NCI-H2107 (cell line): ENCODE measurements at regions not wholly inside any gene's neighbourhood (a gene's known extent, or its start where the extent isn't known, plus 50 kb on each side); places are given as distances from the start of the nearest gene placed in this dataset.
A peak's percentile ranks its signal among the peaks of the same experiment; 100 is the strongest.
"Not testable (repeated sequence)": the region's sequence is repeated elsewhere in the genome, so short reads cannot be mapped to it uniquely, and the experiment has no call there.

Experiments used
- DNase-seq: peaks from one replicate; lab custom pipeline; 2025; lab: John Stamatoyannopoulos, UW

DNA sequence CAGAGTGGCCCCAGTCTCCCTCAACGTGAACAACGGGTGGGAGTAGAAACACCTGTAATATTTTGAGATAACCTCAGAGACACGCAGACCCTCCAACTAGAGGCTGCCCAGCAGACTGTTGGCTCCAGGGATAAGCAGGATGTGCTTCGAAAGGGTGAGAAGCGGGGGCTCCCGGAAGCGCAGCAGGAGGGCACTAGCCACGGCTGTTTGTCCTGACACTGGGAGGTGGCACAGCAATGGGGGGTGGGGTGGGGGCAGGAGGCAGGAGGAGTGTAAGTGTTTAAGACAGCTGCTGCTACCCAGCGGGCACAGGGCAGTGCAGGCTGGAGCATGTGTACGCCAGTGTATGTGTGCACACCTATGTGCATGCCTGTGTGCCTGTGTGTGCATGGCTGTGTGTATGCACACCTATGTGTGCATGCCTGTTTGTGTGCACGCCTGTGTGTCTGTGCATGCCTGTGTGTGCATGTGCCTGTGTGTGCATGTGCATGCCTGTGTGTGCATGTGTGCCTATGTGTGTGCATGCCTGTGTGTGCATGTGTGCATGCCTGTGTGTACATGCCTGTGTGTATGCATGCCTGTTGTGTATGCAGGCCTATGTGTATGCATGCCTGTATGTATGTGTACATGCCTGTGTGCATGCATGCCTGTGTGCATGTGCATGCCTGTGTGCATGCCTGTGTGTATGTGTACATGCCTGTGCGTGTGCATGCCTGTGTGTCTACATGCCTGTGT is 154.7 kb downstream of the SHANK2 start:
- DNase-seq = no peak

DNA sequence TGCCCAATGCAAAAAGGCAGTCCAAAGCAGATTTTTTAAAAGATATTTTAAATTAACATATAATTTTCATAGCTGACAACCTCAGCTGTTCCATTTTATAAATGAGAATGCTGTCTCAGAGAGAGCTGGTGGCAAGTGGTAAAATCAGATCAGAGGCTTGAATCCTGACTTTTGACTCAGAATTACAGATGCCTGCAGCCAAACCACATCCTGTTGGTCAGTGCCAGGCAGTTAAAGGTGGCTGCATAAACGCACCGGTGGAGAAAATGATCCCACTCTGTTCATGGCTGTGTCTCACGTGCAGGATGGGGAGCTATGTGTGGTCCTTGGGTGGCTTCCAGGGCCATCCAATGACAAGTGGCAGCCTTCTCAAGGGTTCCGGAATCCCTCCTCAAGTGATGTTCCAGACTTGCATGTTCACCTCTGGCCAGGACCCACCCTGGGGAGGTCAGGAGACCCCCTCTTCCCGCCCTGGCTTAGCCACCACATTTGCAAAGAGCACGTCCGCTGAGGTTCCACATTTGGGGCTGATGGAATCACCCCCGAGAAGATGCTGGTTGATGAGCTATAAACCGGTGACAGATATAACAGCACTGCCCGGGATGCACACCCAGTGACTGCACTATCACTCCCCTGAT is 155.5 kb downstream of the SHANK2 start:
- DNase-seq = no peak

- DNase-seq = no peak
Measured at GRCh38 chr11:71095294-71095850, 157.0 kb downstream of the SHANK2 start.

GRCh38 chr11:71094296-71095077 is 157.9 kb downstream of the SHANK2 start:
- no peak for DNase-seq

DNA sequence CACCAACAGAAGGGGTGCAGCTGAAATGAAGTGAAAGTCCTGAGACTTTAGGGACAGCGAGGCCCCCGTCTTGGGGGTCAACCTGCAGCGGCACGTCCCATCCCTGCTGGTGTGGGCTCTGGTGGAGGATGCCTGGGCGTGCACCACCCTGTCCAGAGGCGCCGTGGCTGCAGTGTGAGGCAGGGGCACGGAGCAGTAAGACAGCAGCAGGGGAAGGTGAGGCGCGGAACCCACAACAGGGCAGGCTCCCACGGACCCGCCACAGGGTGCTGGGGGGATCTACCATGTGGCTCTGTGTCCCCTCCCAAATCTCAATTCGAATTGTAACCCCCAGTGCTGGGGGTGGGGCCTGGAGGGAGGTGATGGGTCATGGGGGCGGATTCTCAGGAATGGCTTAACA is 158.6 kb downstream of the SHANK2 start:
- no peak for DNase-seq

GRCh38 chr11:71091506-71092265 is 160.7 kb downstream of the SHANK2 start:
- DNase-seq = no peak

- DNase-seq = no peak
Measured at GRCh38 chr11:71089571-71089970, 162.8 kb downstream of the SHANK2 start.

GRCh38 chr11:71088314-71089215 is 163.8 kb downstream of the SHANK2 start:
- not testable (repeated sequence) for DNase-seq

DNA sequence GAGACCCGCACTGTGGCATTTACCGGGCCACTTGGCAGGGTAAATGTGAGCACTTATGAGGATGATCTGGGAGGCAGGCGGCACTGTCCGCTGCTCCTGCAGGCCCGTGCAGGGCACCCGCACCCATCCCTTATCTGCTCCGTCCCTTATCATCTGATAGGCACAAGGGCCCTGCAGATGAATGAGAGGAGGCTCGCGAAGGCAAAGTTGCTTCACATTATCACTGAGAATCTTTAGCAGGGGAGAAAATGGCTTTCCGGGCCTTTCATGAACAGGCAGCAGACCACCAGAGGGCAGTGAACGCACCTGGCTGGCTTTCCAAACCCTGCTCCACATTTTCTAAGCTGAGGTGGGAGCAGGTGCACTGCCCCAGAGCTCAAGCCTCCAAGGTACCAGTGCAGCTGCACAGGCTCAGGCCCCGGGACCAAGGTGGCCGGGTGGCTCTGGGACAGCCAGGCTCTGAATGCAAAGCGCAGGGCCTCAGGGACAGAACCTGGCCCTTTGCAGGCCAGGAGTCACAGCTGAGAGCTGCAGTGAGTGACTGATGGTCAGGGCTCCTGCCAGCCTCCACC is 165.6 kb downstream of the SHANK2 start:
- peak; percentile 35 for DNase-seq

DNA sequence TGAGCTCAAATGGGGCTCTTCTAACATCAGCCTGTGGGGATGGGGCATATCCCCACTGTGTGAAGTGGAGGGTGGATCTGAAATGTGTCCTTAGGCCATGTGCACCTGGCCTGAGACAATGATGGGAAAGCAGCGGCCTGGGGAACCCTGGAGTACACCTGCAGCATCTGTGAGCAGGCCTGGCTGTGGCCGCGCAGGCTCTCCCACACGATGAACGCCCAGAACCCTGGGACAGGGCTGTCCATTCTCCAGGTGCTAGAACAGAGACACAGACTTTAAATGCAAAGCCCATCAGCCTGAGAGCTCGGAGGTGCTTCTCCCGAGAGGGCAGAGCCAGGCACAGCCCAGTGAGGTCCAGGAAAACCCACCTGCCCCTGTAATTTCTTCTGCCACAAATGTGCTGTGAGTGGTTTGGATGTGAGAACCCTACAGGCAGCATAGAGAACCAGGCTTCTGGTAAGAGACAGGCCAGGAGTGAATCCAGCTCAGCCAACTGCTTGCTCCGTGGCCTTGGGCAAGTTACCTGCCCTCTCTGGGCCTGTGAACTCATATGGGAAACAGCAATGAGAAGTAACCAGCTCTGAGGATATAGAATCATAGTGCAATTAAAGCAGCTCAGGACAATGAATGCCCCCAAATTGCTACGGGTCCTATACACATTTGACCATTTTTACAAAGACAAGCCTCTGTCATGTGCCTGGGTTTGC is 167.9 kb downstream of the SHANK2 start:
- DNase-seq = no peak

- DNase-seq = no peak
Measured at GRCh38 chr11:71083105-71083504, 169.3 kb downstream of the SHANK2 start.

- no peak for DNase-seq
Measured at GRCh38 chr11:71082454-71082853, 169.9 kb downstream of the SHANK2 start.

- DNase-seq = no peak
Measured at GRCh38 chr11:71081704-71082230, 170.6 kb downstream of the SHANK2 start.

DNA sequence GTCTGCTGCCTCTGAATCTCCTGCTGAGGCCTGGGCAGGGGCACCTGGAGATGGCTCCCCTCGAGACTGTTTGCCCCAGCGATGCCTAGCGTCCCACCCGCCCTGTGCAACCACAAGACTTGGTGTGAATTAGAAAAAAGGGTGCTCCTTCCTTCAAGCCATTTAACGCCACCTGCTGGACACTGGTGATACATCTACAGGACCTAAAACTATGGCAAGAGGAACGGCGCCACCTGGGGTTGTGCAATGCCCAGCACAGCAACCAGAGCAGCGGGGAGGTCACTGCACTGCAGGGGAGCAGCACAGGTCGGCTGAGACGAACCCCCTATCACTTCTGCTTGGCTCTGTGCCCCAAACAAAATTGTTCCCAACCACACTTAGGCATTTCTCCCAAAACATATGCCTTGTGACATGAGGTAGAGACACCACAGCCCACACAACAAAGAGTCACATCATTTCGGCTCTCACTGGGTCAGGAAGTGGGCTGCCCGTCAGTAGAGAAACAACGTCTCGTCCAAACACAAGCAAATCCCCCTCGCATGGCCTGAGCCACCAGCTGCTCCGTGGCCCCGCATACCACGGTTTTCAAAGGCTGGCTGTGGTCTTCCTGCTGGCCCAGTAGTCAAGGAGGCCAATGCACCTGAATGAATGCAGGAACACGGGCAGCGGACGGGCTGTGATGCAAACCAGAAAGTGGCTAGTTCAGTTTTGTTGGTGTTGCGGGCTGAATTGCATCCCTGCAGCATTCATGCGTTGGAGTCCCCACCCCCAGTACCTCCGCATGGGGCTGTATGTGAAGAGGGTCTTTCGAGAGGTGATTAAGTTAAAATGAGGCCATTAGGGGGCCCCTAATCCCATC is 171.9 kb downstream of the SHANK2 start:
- DNase-seq = peak; percentile 91

GRCh38 chr11:71079795-71080194 is 172.6 kb downstream of the SHANK2 start:
- DNase-seq = no peak

GRCh38 chr11:71078482-71078881 is 173.9 kb downstream of the SHANK2 start:
- no peak for DNase-seq

DNA sequence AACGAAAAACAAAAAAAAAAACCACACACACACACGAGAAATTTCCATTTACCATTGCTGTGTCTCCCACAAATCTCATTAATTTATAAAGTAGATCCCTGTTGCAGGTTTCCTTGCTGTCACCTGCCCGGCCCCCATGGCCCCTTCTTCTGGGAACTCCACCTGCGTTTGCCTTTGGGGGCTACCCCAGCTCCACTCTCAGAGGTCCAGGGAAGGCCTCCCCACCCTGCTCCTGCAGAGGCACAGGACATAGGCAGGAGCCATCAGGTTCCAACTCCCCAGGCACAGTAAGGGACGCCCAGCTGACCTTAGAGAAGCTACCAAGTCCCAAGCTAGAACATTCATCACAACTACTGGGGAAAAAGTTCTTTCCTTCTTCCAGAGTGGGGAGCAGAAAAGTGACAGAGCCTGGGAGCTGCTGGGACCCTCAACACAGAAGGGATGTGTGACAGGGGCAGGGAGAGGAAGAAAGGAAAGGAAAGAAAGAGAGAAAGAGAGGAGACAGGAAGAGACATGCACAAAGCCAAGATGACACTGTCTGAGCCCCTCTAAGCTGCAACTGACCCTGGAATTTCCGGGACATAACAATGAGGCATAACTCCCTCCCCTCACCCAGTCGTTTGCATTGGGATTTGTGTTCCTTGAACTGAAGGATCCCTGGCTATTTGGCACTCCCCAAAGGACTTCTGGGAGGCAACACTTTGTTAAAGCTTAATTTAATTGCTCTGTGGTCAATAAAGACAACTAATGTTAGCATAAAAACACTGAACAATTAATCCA is 175.7 kb downstream of the SHANK2 start:
- no peak for DNase-seq
